Peyer's patch (tissue), 4 donors: ENCODE measurements at regions not wholly inside any gene's neighbourhood (a gene's known extent, or its start where the extent isn't known, plus 50 kb on each side); places are given as distances from the start of the nearest gene placed in this dataset.

Experiments used
- DNase-seq, 3 donors: peaks; one replicate each; pipeline ENCODE4 v3.0.0-alpha.2; 2017 to 2019
- H3K27ac ChIP-seq, 4 donors: fragments of 200-600 bp; sonication (generic); one replicate each; pipeline ENCODE4 v1.5.1; 2016 to 2019
- H3K27me3 ChIP-seq, 2 donors: fragments of 200-600 bp; sonication (generic); one replicate each; pipeline ENCODE4 v1.5.1; 2019
- H3K36me3 ChIP-seq, 3 donors: fragments of 200-600 bp; sonication (generic); one replicate each; pipeline ENCODE4 v1.5.1; 2016 to 2019
- H3K4me1 ChIP-seq, 4 donors: fragments of 200-600 bp; sonication (generic); one replicate each; pipeline ENCODE4 v1.5.1; 2016 to 2019
- H3K4me3 ChIP-seq, 4 donors: fragments of 200-600 bp; sonication (generic); 1 replicate in 3 of 4; 2 replicates in 1 of 4; pipeline ENCODE4 v1.5.1; 2016 to 2019; ENCODE audit warnings: mild to moderate bottlenecking in 1 of 4
- H3K9me3 ChIP-seq, 4 donors: fragments of 200-600 bp; sonication (generic); one replicate each; pipeline ENCODE4 v1.5.1; 2016 to 2019; ENCODE audit warnings: mild to moderate bottlenecking in 1 of 4
- CTCF ChIP-seq, 6 experiments: fragments of 450-650 bp in 4 of 6; fragments of 200-600 bp in 2 of 6; sonication (generic) in 1 of 6; IDR thresholded peaks; one replicate each; pipeline ENCODE4 v1.5.1; 2017 to 2019; ENCODE audit warnings: antibody characterized with exemption in 6 of 6, mild to moderate bottlenecking in 3 of 6, moderate library complexity in 1 of 6
- POLR2A ChIP-seq, 2 donors: fragments of 450-650 bp; IDR thresholded peaks; one replicate each; pipeline ENCODE4 v1.5.1; 2017; ENCODE audit warnings: antibody characterized with exemption in 2 of 2, mild to moderate bottlenecking in 2 of 2, moderate library complexity in 2 of 2

- no peaks in the 10 kb centered on the region for H3K36me3 ChIP-seq
- no peak overlapping the region for H3K27ac ChIP-seq
- no peaks in the 10 kb centered on the region for H3K9me3 ChIP-seq
- no peak for DNase-seq
- H3K4me3 ChIP-seq, result no peak overlapping the region
- H3K4me1 ChIP-seq, result peaks cover 0 to 6% (median 0%) of the 10 kb centered on the region in 4 donors
- no peaks in the 10 kb centered on the region for H3K27me3 ChIP-seq
- TF ChIP-seq POLR2A (IDR thresholded peaks at IDR 0.05) (no peak), CTCF (IDR thresholded peaks at IDR 0.05) (no peak)
These were observed 216.1 kb downstream of the SHQ1 start for GRCh38 chr3:72632129-72632528.

DNA sequence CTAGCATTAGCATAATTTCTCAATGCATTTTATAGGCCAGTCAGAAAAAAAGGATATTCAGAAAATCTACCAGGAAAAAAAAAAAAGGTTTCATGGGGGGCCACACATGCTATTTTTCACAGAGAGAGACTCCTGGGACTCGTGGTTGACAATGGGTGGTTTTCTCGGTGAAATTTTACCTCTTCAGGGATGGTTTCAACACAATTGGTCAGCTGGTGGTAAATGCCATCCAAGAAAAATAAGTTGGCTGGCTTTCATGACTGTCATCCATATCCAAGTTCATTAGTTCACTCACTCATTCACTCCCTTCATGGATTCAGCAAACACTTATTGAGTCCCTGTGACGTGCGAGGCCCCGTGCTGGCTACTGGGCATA lies 217.3 kb downstream of the SHQ1 start:
- no peak for TF ChIP-seq POLR2A (IDR thresholded peaks at IDR 0.05)
- no peak for TF ChIP-seq CTCF (IDR thresholded peaks at IDR 0.05)
- H3K4me3 ChIP-seq, result no peak overlapping the region
- H3K36me3 ChIP-seq, result no peaks in the 10 kb centered on the region
- H3K27ac ChIP-seq, result no peak overlapping the region
- no peaks in the 10 kb centered on the region for H3K27me3 ChIP-seq
- H3K9me3 ChIP-seq, result no peaks in the 10 kb centered on the region
- no peak for DNase-seq
- H3K4me1 ChIP-seq, result peaks cover 0 to 6% (median 0%) of the 10 kb centered on the region in 4 donors

DNA sequence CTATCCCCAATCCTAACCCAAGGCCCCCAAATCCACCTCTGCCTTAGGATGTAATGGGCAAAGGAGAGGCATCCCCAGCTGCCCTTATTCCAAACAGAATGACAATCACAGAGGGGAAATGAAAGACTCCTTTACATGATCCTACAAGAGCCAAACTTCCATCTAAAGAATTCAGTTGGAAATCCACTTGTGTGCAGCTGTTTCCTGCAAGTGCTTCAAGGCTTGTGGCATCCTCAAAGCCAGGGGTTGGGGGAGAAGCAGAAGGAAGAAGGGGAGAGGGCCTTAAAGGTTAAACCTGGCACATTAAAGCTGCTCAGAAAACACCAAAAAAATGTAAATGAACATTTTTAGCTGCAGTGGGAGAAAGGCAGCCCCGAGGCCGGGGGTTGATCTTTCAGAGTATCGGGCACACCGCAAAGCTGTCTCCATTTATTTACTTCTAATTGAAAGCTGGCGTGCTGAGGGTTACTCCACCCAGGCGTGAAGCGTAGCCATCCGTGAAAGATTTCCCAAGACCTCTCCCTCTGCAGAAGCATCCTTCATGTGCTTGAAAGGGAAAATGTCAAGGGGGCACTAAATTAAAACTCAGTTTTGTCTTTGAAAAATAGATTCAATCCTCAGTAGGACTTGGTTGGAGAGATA lies 217.8 kb downstream of the SHQ1 start:
- Histone ChIP-seq H3K27me3 (no peaks in the 10 kb centered on the region), H3K9me3 (no peaks in the 10 kb centered on the region), H3K36me3 (no peaks in the 10 kb centered on the region), H3K27ac (no peak overlapping the region), H3K4me1 (peaks cover 0 to 6% (median 0%) of the 10 kb centered on the region in 4 donors), H3K4me3 (no peak overlapping the region)
- no peak for DNase-seq
- no peak for TF ChIP-seq POLR2A (IDR thresholded peaks at IDR 0.05)
- no peak for TF ChIP-seq CTCF (IDR thresholded peaks at IDR 0.05)

- Histone ChIP-seq H3K4me3 (no peak overlapping the region), H3K27me3 (no peaks in the 10 kb centered on the region), H3K27ac (no peak overlapping the region), H3K36me3 (no peaks in the 10 kb centered on the region), H3K4me1 (peaks cover 0 to 6% (median 0%) of the 10 kb centered on the region in 4 donors), H3K9me3 (no peaks in the 10 kb centered on the region)
- TF ChIP-seq CTCF (IDR thresholded peaks at IDR 0.05) (no peak), POLR2A (IDR thresholded peaks at IDR 0.05) (no peak)
- no peak for DNase-seq
These were observed 219.0 kb downstream of the SHQ1 start for GRCh38 chr3:72629191-72629631.

DNA sequence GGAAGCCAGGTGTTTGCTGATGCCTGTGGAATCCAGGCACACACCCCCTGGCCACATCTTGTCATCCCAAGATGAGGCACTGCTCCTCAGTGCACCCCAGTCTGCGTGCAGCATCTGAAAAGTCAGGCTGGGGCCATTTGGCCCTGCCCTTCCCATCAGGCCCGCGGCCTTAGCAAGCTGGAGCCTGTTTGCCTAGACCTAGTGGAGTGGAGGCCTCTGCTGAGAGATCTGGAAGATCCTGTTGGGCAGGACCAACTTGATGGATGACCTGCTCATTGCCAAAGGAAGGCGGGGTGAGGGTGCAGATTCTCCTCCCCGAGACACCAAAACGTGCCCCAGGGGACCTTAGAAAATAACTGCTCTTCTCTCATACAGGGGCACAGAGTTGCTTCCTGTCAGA lies 220.2 kb downstream of the SHQ1 start:
- TF ChIP-seq POLR2A (IDR thresholded peaks at IDR 0.05) (no peak), CTCF (IDR thresholded peaks at IDR 0.05) (no peak)
- H3K27ac ChIP-seq, result no peak overlapping the region
- DNase-seq, result no peak

More for the DNA sequence above, 220.2 kb downstream of the SHQ1 start:
- Histone ChIP-seq H3K36me3 (no peaks in the 10 kb centered on the region), H3K4me1 (peaks cover 0 to 6% (median 0%) of the 10 kb centered on the region in 4 donors), H3K9me3 (no peaks in the 10 kb centered on the region), H3K4me3 (no peak overlapping the region), H3K27me3 (no peaks in the 10 kb centered on the region)
